ENCODE measurements at regions not wholly inside any gene's neighbourhood (a gene's known extent, or its start where the extent isn't known, plus 50 kb on each side); places are given as distances from the start of the nearest gene placed in this dataset.

DNA sequence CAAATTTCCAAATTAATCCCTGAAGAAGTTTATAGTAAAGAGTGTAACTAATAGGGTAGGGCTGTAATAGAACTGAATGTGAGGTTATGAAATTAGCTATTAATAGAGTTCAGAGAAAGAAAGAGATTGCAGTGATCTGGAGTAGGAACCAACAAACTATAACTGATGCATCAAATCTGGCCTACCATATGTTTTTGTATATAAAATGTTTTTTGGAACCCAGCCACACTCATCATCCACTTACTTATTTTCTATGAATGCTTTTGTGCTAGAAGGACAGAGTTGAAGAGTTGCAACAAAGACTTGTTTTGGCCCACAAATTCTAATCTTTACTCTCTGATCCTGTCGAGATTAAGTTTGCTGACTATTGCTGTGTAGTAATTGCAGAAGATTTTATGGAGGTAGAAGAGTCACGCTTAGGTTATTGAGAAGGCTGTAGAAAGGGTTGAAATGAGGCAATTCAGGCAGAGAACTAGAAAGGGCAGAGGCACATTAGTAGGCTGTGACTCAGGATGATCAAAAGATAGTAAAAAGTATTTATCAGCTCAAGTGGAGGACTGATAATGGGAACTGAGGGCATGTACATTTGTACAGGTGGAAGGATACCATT lies 298.7 kb upstream of the EMCN start:
- DNase-seq: no peak
- no peaks in the 10 kb centered on the region for H3K36me3 Mint-ChIP-seq (ENCODE audit: unreplicated experiment)
- no peak overlapping the region for H3K27ac Mint-ChIP-seq (ENCODE audit: unreplicated experiment)
- TF ChIP-seq, protein P1, sequence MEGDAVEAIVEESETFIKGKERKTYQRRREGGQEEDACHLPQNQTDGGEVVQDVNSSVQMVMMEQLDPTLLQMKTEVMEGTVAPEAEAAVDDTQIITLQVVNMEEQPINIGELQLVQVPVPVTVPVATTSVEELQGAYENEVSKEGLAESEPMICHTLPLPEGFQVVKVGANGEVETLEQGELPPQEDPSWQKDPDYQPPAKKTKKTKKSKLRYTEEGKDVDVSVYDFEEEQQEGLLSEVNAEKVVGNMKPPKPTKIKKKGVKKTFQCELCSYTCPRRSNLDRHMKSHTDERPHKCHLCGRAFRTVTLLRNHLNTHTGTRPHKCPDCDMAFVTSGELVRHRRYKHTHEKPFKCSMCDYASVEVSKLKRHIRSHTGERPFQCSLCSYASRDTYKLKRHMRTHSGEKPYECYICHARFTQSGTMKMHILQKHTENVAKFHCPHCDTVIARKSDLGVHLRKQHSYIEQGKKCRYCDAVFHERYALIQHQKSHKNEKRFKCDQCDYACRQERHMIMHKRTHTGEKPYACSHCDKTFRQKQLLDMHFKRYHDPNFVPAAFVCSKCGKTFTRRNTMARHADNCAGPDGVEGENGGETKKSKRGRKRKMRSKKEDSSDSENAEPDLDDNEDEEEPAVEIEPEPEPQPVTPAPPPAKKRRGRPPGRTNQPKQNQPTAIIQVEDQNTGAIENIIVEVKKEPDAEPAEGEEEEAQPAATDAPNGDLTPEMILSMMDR (IDR thresholded peaks at IDR 0.05; ENCODE audit: partially characterized antibody, unreplicated experiment): no peak
- H3K4me1 Mint-ChIP-seq (ENCODE audit: low read depth, unreplicated experiment): no peaks in the 10 kb centered on the region
- H3K27me3 Mint-ChIP-seq (ENCODE audit: unreplicated experiment): no peaks in the 10 kb centered on the region
- H3K4me3 Mint-ChIP-seq (ENCODE audit: unreplicated experiment): no peak overlapping the region
- no peaks in the 10 kb centered on the region for H3K9me3 Mint-ChIP-seq (ENCODE audit: unreplicated experiment)

DNA sequence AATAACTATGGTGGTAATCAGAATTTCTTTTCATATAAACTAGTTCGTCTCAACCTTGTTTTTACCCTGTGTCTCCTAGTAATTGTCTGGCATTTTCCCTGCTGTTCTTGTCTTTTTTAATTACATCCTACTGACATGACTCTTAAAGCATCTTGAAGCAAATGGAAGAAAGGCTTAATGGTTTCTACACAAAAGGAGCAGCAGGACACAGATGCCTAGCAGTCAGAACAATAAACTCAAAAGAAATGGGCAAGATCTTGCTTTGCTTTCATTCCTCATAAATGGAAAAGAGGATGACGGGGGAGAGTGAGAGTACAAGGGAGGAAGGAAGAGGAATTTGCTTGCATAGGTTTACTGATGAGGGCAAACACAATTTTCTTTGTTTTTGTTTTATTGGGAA lies 293.2 kb upstream of the EMCN start:
- no peaks in the 10 kb centered on the region for H3K9me3 Mint-ChIP-seq (ENCODE audit: unreplicated experiment)
- H3K27ac Mint-ChIP-seq (ENCODE audit: unreplicated experiment): peak overlapping the region; percentile 3
- TF ChIP-seq, protein P1 (IDR thresholded peaks at IDR 0.05; ENCODE audit: partially characterized antibody, unreplicated experiment): no peak
- no peak overlapping the region for H3K4me3 Mint-ChIP-seq (ENCODE audit: unreplicated experiment)
- no peaks in the 10 kb centered on the region for H3K36me3 Mint-ChIP-seq (ENCODE audit: unreplicated experiment)
- no peak for DNase-seq
- peaks cover 4% of the 10 kb centered on the region for H3K4me1 Mint-ChIP-seq (ENCODE audit: low read depth, unreplicated experiment)
- peaks cover 2% of the 10 kb centered on the region for H3K27me3 Mint-ChIP-seq (ENCODE audit: unreplicated experiment)

DNA sequence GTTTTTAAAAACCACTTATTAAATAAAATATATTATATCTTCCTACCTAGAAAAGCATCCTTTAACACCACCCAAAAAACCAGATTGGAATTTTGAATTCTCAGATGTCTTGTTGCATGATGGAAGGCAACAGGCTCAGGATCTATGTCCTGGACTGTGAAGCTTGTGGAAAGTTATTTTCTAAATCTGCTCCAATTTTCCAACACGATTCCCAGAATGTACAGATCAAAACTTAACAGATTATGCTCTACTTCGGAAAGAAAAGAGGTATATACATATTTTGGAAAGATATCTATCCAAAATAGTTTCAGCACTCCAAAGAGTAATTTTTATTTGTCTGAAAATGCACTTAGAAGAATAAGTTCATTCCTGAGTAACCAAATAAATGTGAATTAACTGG lies 291.7 kb upstream of the EMCN start:
- Mint-ChIP-seq H3K36me3 (ENCODE audit: unreplicated experiment) (no peaks in the 10 kb centered on the region), H3K9me3 (ENCODE audit: unreplicated experiment) (no peaks in the 10 kb centered on the region), H3K4me3 (ENCODE audit: unreplicated experiment) (no peak overlapping the region), H3K27ac (ENCODE audit: unreplicated experiment) (no peak overlapping the region), H3K27me3 (ENCODE audit: unreplicated experiment) (peaks cover 2% of the 10 kb centered on the region), H3K4me1 (ENCODE audit: low read depth, unreplicated experiment) (peaks cover 8% of the 10 kb centered on the region)
- TF ChIP-seq, protein P1 (IDR thresholded peaks at IDR 0.05; ENCODE audit: partially characterized antibody, unreplicated experiment): no peak
- no peak for DNase-seq

GRCh38 chr4:100806988-100807387 lies 289.2 kb upstream of the EMCN start:
- peaks cover 2% of the 10 kb centered on the region for H3K27me3 Mint-ChIP-seq (ENCODE audit: unreplicated experiment)
- H3K9me3 Mint-ChIP-seq (ENCODE audit: unreplicated experiment): no peaks in the 10 kb centered on the region
- H3K27ac Mint-ChIP-seq (ENCODE audit: unreplicated experiment): no peak overlapping the region
- H3K4me1 Mint-ChIP-seq (ENCODE audit: low read depth, unreplicated experiment): peaks cover 8% of the 10 kb centered on the region
- H3K36me3 Mint-ChIP-seq (ENCODE audit: unreplicated experiment): no peaks in the 10 kb centered on the region
- no peak overlapping the region for H3K4me3 Mint-ChIP-seq (ENCODE audit: unreplicated experiment)
- no peak for DNase-seq
- TF ChIP-seq, protein P1 (IDR thresholded peaks at IDR 0.05; ENCODE audit: partially characterized antibody, unreplicated experiment): no peak

DNA sequence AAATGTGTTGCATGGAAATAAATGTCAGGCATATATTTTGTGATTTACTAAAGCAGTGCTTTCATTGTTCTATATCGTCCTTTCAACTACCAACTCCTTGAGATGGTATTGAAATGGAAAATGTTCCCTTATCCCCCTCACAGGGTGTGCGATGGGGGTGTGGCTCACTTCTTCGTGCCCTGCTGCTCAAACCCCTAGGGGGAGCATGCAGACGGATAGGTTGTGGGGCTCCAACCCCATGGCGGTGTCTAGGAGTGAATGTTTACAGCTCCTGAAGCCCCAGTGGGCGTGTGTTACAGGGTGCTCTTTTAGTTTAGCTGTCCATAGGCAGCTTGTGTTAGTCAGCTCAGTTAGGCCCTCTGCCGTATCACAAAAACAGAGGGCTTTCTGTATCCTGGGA lies 287.7 kb upstream of the EMCN start:
- DNase-seq: no peak
- Mint-ChIP-seq H3K27me3 (ENCODE audit: unreplicated experiment) (no peaks in the 10 kb centered on the region), H3K36me3 (ENCODE audit: unreplicated experiment) (no peaks in the 10 kb centered on the region), H3K4me1 (ENCODE audit: low read depth, unreplicated experiment) (peaks cover 3% of the 10 kb centered on the region), H3K27ac (ENCODE audit: unreplicated experiment) (no peak overlapping the region), H3K4me3 (ENCODE audit: unreplicated experiment) (no peak overlapping the region), H3K9me3 (ENCODE audit: unreplicated experiment) (no peaks in the 10 kb centered on the region)
- TF ChIP-seq, protein P1 (IDR thresholded peaks at IDR 0.05; ENCODE audit: partially characterized antibody, unreplicated experiment): no peak

Measured in glutamatergic neuron (in vitro differentiated cells).